ENCODE measurements at regions not wholly inside any gene's neighbourhood (a gene's known extent, or its start where the extent isn't known, plus 50 kb on each side); places are given as distances from the start of the nearest gene placed in this dataset.

GRCh38 chr7:119994928-119995327 is 278.0 kb upstream of the KCND2 start:
- no peak for TF ChIP-seq CTCF (IDR thresholded peaks at IDR 0.05; ENCODE audit: low read depth, low read length)
- TF ChIP-seq EZH2phosphoT487 (IDR thresholded peaks at IDR 0.05; ENCODE audit: low read depth) = no peak

All from OCI-LY3 (cell line).